ENCODE measurements at regions not wholly inside any gene's neighbourhood (a gene's known extent, or its start where the extent isn't known, plus 50 kb on each side); places are given as distances from the start of the nearest gene placed in this dataset.

- TF ChIP-seq CTCF (IDR thresholded peaks at IDR 0.05; ENCODE audit: low read length) (no peak), EZH2 (IDR thresholded peaks at IDR 0.05; ENCODE audit: borderline replicate concordance, low read length) (no peak)
Measured at GRCh38 chr18:11494107-11494506, 115.3 kb upstream of the SLC35G4 start.
